BJ (cell line): ENCODE measurements at regions not wholly inside any gene's neighbourhood (a gene's known extent, or its start where the extent isn't known, plus 50 kb on each side); places are given as distances from the start of the nearest gene placed in this dataset.
"Not testable (repeated sequence)": the region's sequence is repeated elsewhere in the genome, so short reads cannot be mapped to it uniquely, and the experiment has no call there.

Experiments used
- CTCF ChIA-PET: fragments of 350-600 bp; formaldehyde crosslinking; extraction: SDS; loops from one replicate; lab custom pipeline; 2021; ENCODE audit warnings: antibody characterized with exemption, inconsistent platforms; lab: Yijun Ruan, JAX
- POLR2A ChIA-PET: fragments of 300-600 bp; sonication (Branson Sonifier 250); formaldehyde crosslinking; extraction: SDS; loops from one replicate; lab custom pipeline; 2021; ENCODE audit warnings: antibody characterized with exemption; lab: Charles Lee
- DNase-seq: peaks from one replicate; pipeline ENCODE4 v3.0.0-alpha.2; 2011; ENCODE audit warnings: low read depth
- H3K27me3 ChIP-seq: 2 replicates; pipeline ENCODE4 v1.6.0; 2011; ENCODE audit warnings: low read length; ENCODE audit not compliant: control insufficient read depth, insufficient read depth
- H3K36me3 ChIP-seq: 2 replicates; pipeline ENCODE4 v1.5.1; 2011; ENCODE audit warnings: low read length; ENCODE audit not compliant: control insufficient read depth, insufficient read depth
- H3K4me3 ChIP-seq: 2 replicates; pipeline ENCODE4 v1.5.1; 2011; ENCODE audit warnings: low read depth, mild to moderate bottlenecking, control low read depth, low read length
- CTCF ChIP-seq: IDR thresholded peaks from 2 replicates; pipeline ENCODE4 v1.5.1; 2011; ENCODE audit warnings: low read depth, mild to moderate bottlenecking, control low read depth, inconsistent platforms, low read length, moderate library complexity; ENCODE audit not compliant: insufficient read depth

- no peaks in the 10 kb centered on the region for H3K27me3 ChIP-seq
- ChIA-PET POLR2A (no interaction called here), CTCF (no interaction called here)
- H3K36me3 ChIP-seq = no peaks in the 10 kb centered on the region
- no peak for DNase-seq
- no peak for TF ChIP-seq CTCF
- no peak overlapping the region for H3K4me3 ChIP-seq
These were observed 392.5 kb downstream of the GBA3 start for GRCh38 chr4:23085249-23085568.

- no peaks in the 10 kb centered on the region for H3K27me3 ChIP-seq
- POLR2A ChIA-PET = no interaction called here
- no peaks in the 10 kb centered on the region for H3K36me3 ChIP-seq
- no peak for DNase-seq
- no peak overlapping the region for H3K4me3 ChIP-seq
- CTCF ChIA-PET = no interaction called here
- TF ChIP-seq CTCF = no peak
These were observed 392.0 kb downstream of the GBA3 start for GRCh38 chr4:23084559-23085248.

- H3K36me3 ChIP-seq = no peaks in the 10 kb centered on the region
- ChIA-PET CTCF (no interaction called here), POLR2A (no interaction called here)
These were observed 390.7 kb downstream of the GBA3 start for GRCh38 chr4:23083391-23083790.

GRCh38 chr4:23080171-23080570, 387.4 kb downstream of the GBA3 start:
- H3K4me3 ChIP-seq, H3K36me3 ChIP-seq, DNase-seq, H3K27me3 ChIP-seq, POLR2A ChIA-PET: not testable (repeated sequence)
- CTCF ChIA-PET = interaction anchor here (0.7 to 1.4 kb wide), 3 partner anchors 11 to 183 kb away, joined by 3 read pairs; no protein-coding TSS in a partner anchor

More at GRCh38 chr4:23083391-23083790, 390.7 kb downstream of the GBA3 start:
- no peak for TF ChIP-seq CTCF
- no peaks in the 10 kb centered on the region for H3K27me3 ChIP-seq
- H3K4me3 ChIP-seq = no peak overlapping the region
- no peak for DNase-seq

GRCh38 chr4:23070848-23071570, 378.3 kb downstream of the GBA3 start:
- TF ChIP-seq CTCF = no peak
- ChIA-PET CTCF (no interaction called here), POLR2A (no interaction called here)

More at GRCh38 chr4:23070848-23071570, 378.3 kb downstream of the GBA3 start:
- no peaks in the 10 kb centered on the region for H3K36me3 ChIP-seq
- no peak overlapping the region for H3K4me3 ChIP-seq
- H3K27me3 ChIP-seq = no peaks in the 10 kb centered on the region
- DNase-seq = no peak
